MM.1S (cell line): ENCODE measurements at regions not wholly inside any gene's neighbourhood (a gene's known extent, or its start where the extent isn't known, plus 50 kb on each side); places are given as distances from the start of the nearest gene placed in this dataset.
"Not testable (repeated sequence)": the region's sequence is repeated elsewhere in the genome, so short reads cannot be mapped to it uniquely, and the experiment has no call there.

Experiments used
- DNase-seq: peaks from one replicate; pipeline ENCODE4 v3.0.0-alpha.2; 2015
- H2AFZ ChIP-seq: fragments of 300-600 bp; sonication (generic); 2 replicates; pipeline ENCODE4 v1.6.0; 2016; ENCODE audit warnings: antibody characterized with exemption, low read length
- H3F3A ChIP-seq: fragments of 300-600 bp; sonication (generic); 2 replicates; pipeline ENCODE4 v1.6.1; 2016; ENCODE audit warnings: mild to moderate bottlenecking, antibody characterized with exemption, low read length, moderate library complexity, mixed read lengths; ENCODE audit not compliant: insufficient read depth
- H3K27ac ChIP-seq: fragments of 300-600 bp; sonication (generic); 2 replicates; pipeline ENCODE4 v1.5.1; 2016; ENCODE audit warnings: mild to moderate bottlenecking, low read length
- H3K27me3 ChIP-seq: fragments of 300-600 bp; sonication (generic); replicated peaks from 2 replicates; pipeline ENCODE4 v1.6.0; 2016; ENCODE audit warnings: low read length; ENCODE audit not compliant: insufficient read depth
- H3K36me3 ChIP-seq: fragments of 300-600 bp; sonication (generic); replicated peaks from 2 replicates; pipeline ENCODE4 v1.6.1; 2016; ENCODE audit warnings: mild to moderate bottlenecking, low read length, mixed read lengths; ENCODE audit not compliant: insufficient read depth
- H3K4me1 ChIP-seq: fragments of 300-600 bp; sonication (generic); 2 replicates; pipeline ENCODE4 v1.6.1; 2016; ENCODE audit warnings: low read length, mixed read lengths
- H3K4me2 ChIP-seq: fragments of 300-600 bp; sonication (generic); 2 replicates; pipeline ENCODE4 v1.6.0; 2016; ENCODE audit warnings: low read depth, low read length
- H3K4me3 ChIP-seq: fragments of 300-600 bp; sonication (generic); 2 replicates; pipeline ENCODE4 v1.5.1; 2016; ENCODE audit warnings: low read length, mixed read lengths
- H3K79me2 ChIP-seq: fragments of 300-600 bp; sonication (generic); 2 replicates; pipeline ENCODE4 v1.6.1; 2016; ENCODE audit warnings: mixed run types, low read length, mixed read lengths
- H3K9ac ChIP-seq: fragments of 300-600 bp; sonication (generic); 2 replicates; pipeline ENCODE4 v1.6.1; 2016; ENCODE audit warnings: low read length, mixed read lengths
- H3K9me2 ChIP-seq: fragments of 300-600 bp; sonication (generic); replicated peaks from 2 replicates; pipeline ENCODE4 v1.6.1; 2016; ENCODE audit warnings: mild to moderate bottlenecking, low read length, mixed read lengths; ENCODE audit not compliant: insufficient read depth
- H3K9me3 ChIP-seq: fragments of 300-600 bp; sonication (generic); replicated peaks from 2 replicates; pipeline ENCODE4 v1.6.1; 2016; ENCODE audit warnings: mild to moderate bottlenecking, low read length, mixed read lengths; ENCODE audit not compliant: insufficient read depth
- H4K20me1 ChIP-seq: fragments of 300-600 bp; sonication (generic); 2 replicates; pipeline ENCODE4 v1.6.1; 2016; ENCODE audit warnings: mild to moderate bottlenecking, low read length, moderate library complexity, mixed read lengths; ENCODE audit not compliant: insufficient read depth
- CTCF ChIP-seq: fragments of 300-600 bp; sonication (generic); IDR thresholded peaks from 2 replicates; pipeline ENCODE4 v1.5.1; 2016; ENCODE audit warnings: antibody characterized with exemption, low read length, mixed read lengths
- EZH2 ChIP-seq: fragments of 300-600 bp; sonication (generic); optimal IDR thresholded peaks from 2 replicates; pipeline ENCODE3; 2017; ENCODE audit warnings: low read depth, mild to moderate bottlenecking, antibody characterized with exemption, low read length, mixed read lengths
- EZH2phosphoT487 ChIP-seq: fragments of 300-600 bp; sonication (generic); IDR thresholded peaks from 2 replicates; pipeline ENCODE4 v1.6.1; 2018; ENCODE audit warnings: antibody characterized with exemption, low read length

- no peak for DNase-seq
- no peak for TF ChIP-seq CTCF
- TF ChIP-seq EZH2phosphoT487 = no peak
- Histone ChIP-seq H4K20me1 (no peaks in the 10 kb centered on the region), H2AFZ (no peak overlapping the region), H3K9ac (no peak overlapping the region), H3K9me3 (no peaks in the 10 kb centered on the region), H3K27me3 (no peaks in the 10 kb centered on the region), H3K4me1 (peaks cover 7% of the 10 kb centered on the region), H3K36me3 (no peaks in the 10 kb centered on the region), H3F3A (peaks cover 2% of the 10 kb centered on the region; the same call in 1 of the 2 replicates), H3K27ac (no peak overlapping the region), H3K79me2 (peaks cover 3% of the 10 kb centered on the region; the same call in 1 of the 2 replicates), H3K4me3 (no peak overlapping the region), H3K9me2 (no peaks in the 10 kb centered on the region), H3K4me2 (no peak overlapping the region)
Measured at GRCh38 chr22:46047226-46047625, 70.3 kb upstream of the WNT7B start.

- Histone ChIP-seq H3K79me2 (peaks cover 8% of the 10 kb centered on the region; the same call in 1 of the 2 replicates), H3K9me3 (no peaks in the 10 kb centered on the region), H3K9me2 (no peaks in the 10 kb centered on the region), H3K27me3 (no peaks in the 10 kb centered on the region), H2AFZ (no peak overlapping the region), H3K9ac (no peak overlapping the region), H3K4me2 (no peak overlapping the region), H4K20me1 (no peaks in the 10 kb centered on the region), H3K4me3 (no peak overlapping the region), H3K4me1 (peaks cover 11% of the 10 kb centered on the region), H3K36me3 (no peaks in the 10 kb centered on the region), H3F3A (peaks cover 10% of the 10 kb centered on the region), H3K27ac (no peak overlapping the region)
- no peak for DNase-seq
- TF ChIP-seq CTCF = no peak
- TF ChIP-seq EZH2 = no peak
- TF ChIP-seq EZH2phosphoT487 = no peak
Measured at GRCh38 chr22:46047841-46048595, 71.1 kb upstream of the WNT7B start.

- H3K27ac ChIP-seq, H3K4me3 ChIP-seq, H3K36me3 ChIP-seq, DNase-seq, H3K9me2 ChIP-seq, H3K27me3 ChIP-seq, H3K9ac ChIP-seq, H4K20me1 ChIP-seq, H2AFZ ChIP-seq, H3K4me2 ChIP-seq, H3K9me3 ChIP-seq: not testable (repeated sequence)
- Histone ChIP-seq H3K4me1 (peaks cover 11% of the 10 kb centered on the region), H3F3A (peaks cover 14% of the 10 kb centered on the region), H3K79me2 (peaks cover 11% of the 10 kb centered on the region; the same call in 1 of the 2 replicates)
Measured at GRCh38 chr22:46048661-46049060, 71.7 kb upstream of the WNT7B start.

- no peak for DNase-seq
- Histone ChIP-seq H3K79me2 (peaks cover 18% of the 10 kb centered on the region), H3K36me3 (no peaks in the 10 kb centered on the region), H3K4me2 (no peak overlapping the region), H3K27me3 (no peaks in the 10 kb centered on the region), H3K4me1 (peaks cover 11% of the 10 kb centered on the region), H3K27ac (no peak overlapping the region), H4K20me1 (no peaks in the 10 kb centered on the region), H3K4me3 (no peak overlapping the region), H3K9me2 (no peaks in the 10 kb centered on the region), H3F3A (peaks cover 14% of the 10 kb centered on the region), H3K9ac (no peak overlapping the region), H3K9me3 (no peaks in the 10 kb centered on the region), H2AFZ (no peak overlapping the region)
- no peak for TF ChIP-seq EZH2phosphoT487
- TF ChIP-seq EZH2 = no peak
- no peak for TF ChIP-seq CTCF
Measured at GRCh38 chr22:46049726-46050450, 72.9 kb upstream of the WNT7B start.
